Heart left ventricle (tissue), 13 donors: ENCODE measurements at regions not wholly inside any gene's neighbourhood (a gene's known extent, or its start where the extent isn't known, plus 50 kb on each side); places are given as distances from the start of the nearest gene placed in this dataset.

Source experiments
- POLR2A ChIP-seq, 2 donors: fragments of 450-650 bp; IDR thresholded peaks; one replicate each; pipeline ENCODE4 v1.6.1; 2017; ENCODE audit warnings: antibody characterized with exemption in 2 of 2, mild to moderate bottlenecking in 2 of 2, moderate library complexity in 2 of 2
- TF ChIP-seq, protein P1 (sequence below), 12 donors: fragments of 200-600 bp; sonication (generic) in 4 of 12; IDR thresholded peaks; one replicate each; pipeline versions ENCODE4 v1.5.0 to v1.8.0; 2018 to 2022; ENCODE audit warnings: antibody characterized with exemption in 12 of 12, mild to moderate bottlenecking in 5 of 12
- donor health status: ischemic (EF 13 %, LVEDD 7.1; RV severe dilation, severe dysfunction).
- donor health status: DM: no; HTN: yes; CAD: no.
- donor health status: DM: no; HTN: no; CAD: no.
- donor health status: ischemic (EF 25% LVEDD 6.9; RV normal size, moderate dysfunction).
- donor health status: ischemic (EF 25% LVEDD 5.7; RV mildly dilated, moderate dysfunction).
- donor health status: ischemic (EF 35%, LVEDD 5.7; RV mildly dilated, moderate dysfunction).
- donor health status: nonischemic (EF 11% LVEDD 7.7; RV severe dilation, severe dysfunction).
- donor health status: DM: yes; HTN: yes; CAD: no.
- donor health status: PGD.
- donor health status: ischemic (EF 29% LVEDD 5.4; RV normal size, mild dysfunction).
- donor health status: nonischemic (EF 23%, LVEDD 6.1; RV moderate dilation, normal function).

DNA sequence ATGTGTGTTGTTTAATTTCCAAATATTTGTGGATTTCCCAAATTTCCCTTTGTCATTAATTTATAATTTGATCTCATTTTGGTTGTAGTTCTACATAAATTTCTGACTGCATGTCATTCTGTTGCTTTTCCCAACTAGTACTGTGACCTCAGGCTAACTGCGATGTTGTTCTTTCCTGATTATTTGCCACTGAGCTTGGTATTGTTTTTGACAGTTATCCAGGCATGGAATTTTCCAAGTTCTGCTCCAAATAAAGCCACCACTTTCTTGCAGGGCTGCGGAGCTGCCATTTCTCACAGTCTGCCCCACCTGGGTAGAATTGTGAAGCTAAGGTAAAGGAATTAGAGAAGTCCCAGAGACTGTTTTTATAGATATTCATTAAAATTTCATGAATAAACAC, 328.8 kb downstream of the ZNF674 start:
- TF ChIP-seq, protein P1, sequence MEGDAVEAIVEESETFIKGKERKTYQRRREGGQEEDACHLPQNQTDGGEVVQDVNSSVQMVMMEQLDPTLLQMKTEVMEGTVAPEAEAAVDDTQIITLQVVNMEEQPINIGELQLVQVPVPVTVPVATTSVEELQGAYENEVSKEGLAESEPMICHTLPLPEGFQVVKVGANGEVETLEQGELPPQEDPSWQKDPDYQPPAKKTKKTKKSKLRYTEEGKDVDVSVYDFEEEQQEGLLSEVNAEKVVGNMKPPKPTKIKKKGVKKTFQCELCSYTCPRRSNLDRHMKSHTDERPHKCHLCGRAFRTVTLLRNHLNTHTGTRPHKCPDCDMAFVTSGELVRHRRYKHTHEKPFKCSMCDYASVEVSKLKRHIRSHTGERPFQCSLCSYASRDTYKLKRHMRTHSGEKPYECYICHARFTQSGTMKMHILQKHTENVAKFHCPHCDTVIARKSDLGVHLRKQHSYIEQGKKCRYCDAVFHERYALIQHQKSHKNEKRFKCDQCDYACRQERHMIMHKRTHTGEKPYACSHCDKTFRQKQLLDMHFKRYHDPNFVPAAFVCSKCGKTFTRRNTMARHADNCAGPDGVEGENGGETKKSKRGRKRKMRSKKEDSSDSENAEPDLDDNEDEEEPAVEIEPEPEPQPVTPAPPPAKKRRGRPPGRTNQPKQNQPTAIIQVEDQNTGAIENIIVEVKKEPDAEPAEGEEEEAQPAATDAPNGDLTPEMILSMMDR (IDR thresholded peaks at IDR 0.05), result no peak
- TF ChIP-seq POLR2A (IDR thresholded peaks at IDR 0.05), result no peak
